ENCODE measurements at regions not wholly inside any gene's neighbourhood (a gene's known extent, or its start where the extent isn't known, plus 50 kb on each side); places are given as distances from the start of the nearest gene placed in this dataset.

DNA sequence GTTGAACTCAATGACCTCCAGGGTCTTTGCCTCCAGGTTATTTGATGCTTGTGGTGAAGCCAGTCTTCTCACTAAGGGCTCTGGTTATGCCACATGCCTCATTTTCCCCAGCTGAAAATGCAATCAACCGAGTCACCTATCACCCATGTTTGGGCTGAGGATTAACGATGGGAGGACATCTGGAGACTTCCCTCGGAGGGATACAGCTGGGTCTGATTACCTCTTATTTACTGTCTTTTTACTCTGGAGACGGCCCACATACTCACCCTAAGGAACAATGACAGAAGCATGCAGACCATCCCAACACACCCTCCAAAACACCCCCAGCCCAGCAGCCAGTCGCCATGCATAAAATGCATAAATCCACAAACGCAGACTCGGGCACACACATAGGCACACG, 187.4 kb downstream of the OPA1 start:
- no peak for DNase-seq (ENCODE audit: low read depth in 1 of 2, low spot score in 1 of 2)

DNA sequence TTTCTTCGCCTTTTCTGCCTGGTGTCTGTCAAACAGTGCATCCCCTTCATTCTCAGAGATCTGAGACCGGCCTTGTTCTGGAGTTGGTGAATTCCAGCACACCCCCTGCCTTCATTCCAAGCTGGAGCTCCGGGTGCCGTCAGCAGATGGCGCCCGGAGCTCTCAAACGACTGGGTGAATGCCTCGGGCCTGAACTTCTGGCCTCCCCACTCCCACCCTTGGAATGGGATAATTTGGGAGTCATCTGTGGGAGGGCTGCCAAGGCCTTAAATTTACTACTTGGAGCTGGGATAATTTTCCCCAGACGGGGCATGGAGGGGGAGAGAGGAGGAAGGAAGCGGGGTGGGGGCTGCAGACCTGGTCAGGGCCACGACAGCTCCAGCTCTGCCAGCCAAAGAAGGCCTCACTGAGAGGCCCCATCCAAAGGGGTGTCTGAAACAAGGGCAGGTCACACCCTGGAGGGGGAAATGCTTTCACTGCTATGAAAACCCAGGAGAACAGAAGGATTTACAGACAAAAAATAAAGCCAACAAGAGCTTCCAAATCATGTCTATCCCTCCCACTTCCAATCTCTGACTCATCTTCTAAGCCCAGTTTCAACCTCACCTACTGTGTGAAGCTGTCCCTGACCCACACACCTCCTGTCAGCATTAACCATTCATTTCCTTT, 187.9 kb downstream of the OPA1 start:
- no peak for DNase-seq (ENCODE audit: low read depth in 1 of 2, low spot score in 1 of 2)

GRCh38 chr3:193782276-193782647, 189.3 kb downstream of the OPA1 start:
- DNase-seq (ENCODE audit: low read depth in 1 of 2, low spot score in 1 of 2): no peak

DNA sequence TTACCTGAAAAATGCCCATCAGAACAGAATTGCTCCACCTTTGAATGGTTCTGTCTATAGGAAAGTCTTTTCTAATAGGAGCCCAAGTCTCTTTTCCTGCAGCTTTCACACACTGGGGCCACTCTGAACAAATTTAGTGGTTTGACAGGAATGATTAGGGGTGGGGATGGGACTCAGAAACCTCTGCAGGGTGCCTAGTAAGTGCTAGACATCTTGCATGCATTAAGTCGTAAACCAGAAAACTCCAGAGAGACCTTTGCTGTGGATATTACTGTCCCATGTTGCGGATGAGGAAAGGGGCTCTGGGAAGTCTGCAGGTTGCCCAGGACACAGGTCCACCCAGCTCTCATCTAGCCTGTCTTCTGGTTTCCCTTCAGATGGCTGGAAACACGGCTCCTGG, 189.7 kb downstream of the OPA1 start:
- no peak for DNase-seq (ENCODE audit: low read depth in 1 of 2, low spot score in 1 of 2)

GRCh38 chr3:193783166-193783896, 190.3 kb downstream of the OPA1 start:
- DNase-seq (ENCODE audit: low read depth in 1 of 2, low spot score in 1 of 2): no peak

DNA sequence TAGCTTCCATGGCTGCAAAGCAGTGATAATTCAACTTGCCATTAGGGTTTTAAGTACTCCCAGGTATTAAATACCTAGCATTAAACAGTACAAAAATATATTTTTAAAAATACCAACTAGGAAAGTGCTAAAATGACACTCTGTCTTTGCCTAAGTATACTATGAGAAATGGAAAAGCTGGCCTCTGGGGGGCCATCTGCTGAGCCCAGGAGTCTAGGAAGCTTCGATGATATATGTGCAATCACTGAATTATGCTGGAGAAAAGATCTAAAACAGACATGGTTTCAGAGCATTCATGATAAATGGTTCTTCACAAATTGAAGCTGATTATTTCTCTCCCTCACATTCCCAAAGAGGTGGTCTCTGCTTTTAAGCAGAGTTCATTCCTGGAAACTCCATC, 191.8 kb downstream of the OPA1 start:
- DNase-seq (ENCODE audit: low read depth in 1 of 2, low spot score in 1 of 2): no peak

DNA sequence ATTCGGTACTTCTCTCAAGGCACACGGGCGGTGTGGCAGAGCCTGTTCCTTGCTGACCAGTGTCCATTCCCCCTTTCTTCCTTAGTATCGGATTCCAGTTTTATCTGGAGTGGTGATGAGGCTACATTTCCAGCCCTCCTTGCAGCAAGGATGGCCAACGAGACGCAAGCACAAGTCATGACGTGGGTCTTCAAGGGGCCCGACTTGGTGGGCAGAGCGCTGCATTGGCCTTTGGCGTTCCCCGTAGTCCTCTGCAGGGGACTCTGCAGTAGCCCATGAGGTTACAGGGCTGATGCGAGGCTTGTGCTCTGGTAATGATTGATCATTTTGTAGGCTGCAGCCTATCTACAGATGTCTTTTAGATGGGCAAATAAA, 194.5 kb downstream of the OPA1 start:
- no peak for DNase-seq (ENCODE audit: low read depth in 1 of 2, low spot score in 1 of 2)

GRCh38 chr3:193788189-193788991, 195.4 kb downstream of the OPA1 start:
- DNase-seq (ENCODE audit: low read depth in 1 of 2, low spot score in 1 of 2): no peak

GRCh38 chr3:193789455-193789854, 196.4 kb downstream of the OPA1 start:
- no peak for DNase-seq (ENCODE audit: low read depth in 1 of 2, low spot score in 1 of 2)

DNA sequence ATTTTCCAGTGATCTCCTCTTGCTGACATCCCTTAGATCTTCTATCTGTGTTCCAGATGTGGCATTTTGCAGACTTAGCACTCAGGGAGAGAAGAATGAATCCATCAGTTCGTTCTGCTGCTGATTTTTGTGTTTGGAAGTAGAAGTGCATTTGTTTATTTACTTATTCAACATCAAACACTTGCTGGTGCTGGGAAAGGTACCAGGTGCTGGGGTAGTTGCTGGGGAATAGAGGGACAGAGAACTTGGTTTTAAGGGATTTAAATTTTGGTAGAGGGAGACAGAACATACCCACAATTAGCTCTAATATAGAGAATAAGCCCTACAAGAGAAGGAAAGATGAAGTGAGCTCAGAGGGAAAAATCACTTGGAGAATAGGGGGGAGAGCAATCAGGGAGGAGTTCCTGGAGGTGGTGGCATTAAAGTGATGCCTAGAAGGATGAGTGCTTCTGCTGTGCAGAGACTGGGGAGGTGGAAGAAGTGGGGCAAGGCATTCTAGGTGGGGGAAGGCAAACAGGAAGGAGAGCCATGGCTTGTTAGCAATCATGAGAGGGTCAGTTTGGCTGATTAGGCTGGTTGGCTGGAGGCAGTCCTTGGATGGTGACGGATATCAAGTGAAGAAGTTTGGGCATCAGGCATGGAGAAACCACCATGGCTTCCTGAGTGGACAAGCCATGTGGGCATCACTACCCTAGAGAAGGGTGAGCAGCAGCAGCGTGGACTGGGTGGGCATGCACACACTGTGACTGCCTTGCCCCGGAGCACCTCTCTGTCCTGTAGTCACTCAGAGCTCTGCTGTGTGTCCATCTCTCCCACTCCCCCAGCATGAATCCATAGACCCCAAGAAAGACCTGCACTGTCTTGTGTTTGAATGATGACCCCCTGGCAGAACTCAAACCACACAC, 197.3 kb downstream of the OPA1 start:
- DNase-seq (ENCODE audit: low read depth in 1 of 2, low spot score in 1 of 2): no peak

- no peak for DNase-seq (ENCODE audit: low read depth in 1 of 2, low spot score in 1 of 2)
Measured at GRCh38 chr3:193791041-193792032, 198.3 kb downstream of the OPA1 start.

DNA sequence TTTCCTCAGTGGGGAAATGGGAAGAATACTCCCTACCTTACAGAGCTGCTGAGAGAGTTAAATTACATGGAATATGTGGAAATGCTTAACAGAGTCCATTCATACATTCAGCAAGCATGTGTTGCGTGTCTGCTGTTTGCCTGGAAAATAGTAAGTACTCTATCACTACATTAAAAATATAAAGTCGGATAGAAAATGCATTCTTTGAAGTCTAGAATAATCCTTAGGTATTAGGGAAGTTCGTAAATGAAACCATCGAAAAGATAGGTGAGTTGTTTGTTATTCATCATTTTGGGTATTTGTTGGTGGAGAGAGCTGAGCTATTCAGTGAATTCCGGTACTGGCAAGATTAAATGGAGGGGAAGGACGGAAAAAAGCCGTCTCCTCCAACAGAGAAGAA, 200.1 kb downstream of the OPA1 start:
- DNase-seq (ENCODE audit: low read depth in 1 of 2, low spot score in 1 of 2): no peak

DNA sequence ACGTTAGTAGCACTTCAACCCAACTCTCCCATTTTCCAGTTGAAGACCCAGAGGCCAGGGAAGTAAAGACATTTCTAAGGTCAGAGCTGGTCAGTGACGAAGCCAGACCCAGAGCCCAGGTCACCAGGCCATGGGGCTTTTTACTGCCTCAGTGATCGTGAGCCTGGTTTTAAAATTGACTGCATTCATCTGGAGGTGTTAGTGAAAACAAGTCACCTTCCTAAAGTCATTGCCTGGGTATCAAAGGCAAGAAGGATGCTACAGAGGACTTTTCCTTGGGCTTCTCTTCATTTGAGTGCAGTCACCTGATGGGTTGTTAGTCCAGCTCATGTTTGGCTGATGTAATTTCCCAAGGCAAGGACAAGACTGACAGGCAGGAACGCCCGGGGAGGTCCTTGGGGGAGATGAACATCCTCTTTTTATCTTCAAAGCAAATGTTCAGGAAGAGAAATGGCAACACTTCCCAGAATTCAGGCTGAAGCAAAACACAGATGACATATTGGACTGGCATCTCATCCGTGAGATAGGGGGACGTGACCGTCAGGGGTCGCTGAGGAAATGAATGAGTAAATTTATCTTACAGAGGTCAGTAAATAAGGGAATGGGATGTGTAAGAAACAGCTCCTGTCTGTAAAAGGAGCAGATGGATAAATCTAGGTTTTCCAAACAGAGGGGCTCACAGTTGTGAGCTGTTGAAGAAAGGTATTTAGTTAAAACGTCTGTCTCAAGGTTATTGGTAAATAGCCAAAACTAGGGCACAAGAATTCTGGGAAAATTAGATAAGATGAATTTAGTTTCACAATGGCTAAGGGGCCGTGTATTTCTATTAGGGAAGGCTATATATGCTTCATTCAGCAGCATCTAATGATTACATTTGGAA, 201.2 kb downstream of the OPA1 start:
- DNase-seq (ENCODE audit: low read depth in 1 of 2, low spot score in 1 of 2): no peak

DNA sequence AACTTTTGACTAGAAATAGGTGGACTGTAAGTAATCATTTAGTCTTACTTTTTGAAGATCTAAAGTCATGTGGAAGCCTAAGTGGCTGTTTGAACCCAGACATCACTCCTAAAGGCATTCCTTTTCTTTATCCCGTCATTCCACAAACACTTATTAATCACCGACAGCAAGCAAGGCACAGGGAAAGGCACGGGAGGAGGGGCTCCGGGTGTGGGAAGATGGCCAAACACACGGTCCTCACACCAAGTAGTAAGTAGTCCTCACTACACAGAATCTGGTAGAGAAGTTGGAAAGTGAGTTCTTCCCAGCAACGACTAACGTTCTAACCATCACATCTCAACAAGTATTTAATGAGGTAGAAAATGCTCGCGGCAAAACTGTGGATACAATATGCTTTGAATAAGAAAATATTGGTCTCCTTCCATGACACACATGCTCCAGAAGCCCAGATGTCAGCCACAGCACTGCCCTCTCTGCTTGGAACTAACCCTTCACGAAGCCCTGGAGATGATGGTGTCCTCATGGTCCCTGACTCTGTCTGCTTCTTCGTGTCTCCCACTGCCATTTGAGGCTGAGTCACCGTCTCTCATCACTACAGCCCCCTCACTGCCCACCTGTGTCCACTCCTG, 202.2 kb downstream of the OPA1 start:
- DNase-seq (ENCODE audit: low read depth in 1 of 2, low spot score in 1 of 2): no peak

GRCh38 chr3:193796089-193796488, 203.1 kb downstream of the OPA1 start:
- no peak for DNase-seq (ENCODE audit: low read depth in 1 of 2, low spot score in 1 of 2)

GRCh38 chr3:193797566-193797965, 204.6 kb downstream of the OPA1 start:
- no peak for DNase-seq (ENCODE audit: low read depth in 1 of 2, low spot score in 1 of 2)

DNA sequence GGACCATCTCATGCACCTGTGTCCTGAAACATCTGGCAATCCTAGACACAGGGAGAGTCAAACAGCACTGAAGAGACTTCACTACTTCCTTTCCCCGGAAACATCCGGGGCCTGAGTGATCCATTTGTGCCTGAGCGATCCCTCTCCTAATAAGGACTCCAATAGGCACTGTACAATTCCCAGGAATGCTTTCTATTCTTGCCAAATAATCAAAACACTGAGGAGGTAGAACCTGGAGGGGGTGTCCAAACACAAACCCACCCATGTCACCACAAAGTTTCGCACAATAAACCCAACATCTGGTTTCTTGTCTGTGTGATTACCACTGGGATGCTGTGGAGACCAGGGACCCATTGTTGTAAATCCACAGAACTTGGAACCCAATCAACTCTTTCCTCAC, 205.0 kb downstream of the OPA1 start:
- DNase-seq (ENCODE audit: low read depth in 1 of 2, low spot score in 1 of 2): no peak
